ENCODE measurements at regions not wholly inside any gene's neighbourhood (a gene's known extent, or its start where the extent isn't known, plus 50 kb on each side); places are given as distances from the start of the nearest gene placed in this dataset.

DNA sequence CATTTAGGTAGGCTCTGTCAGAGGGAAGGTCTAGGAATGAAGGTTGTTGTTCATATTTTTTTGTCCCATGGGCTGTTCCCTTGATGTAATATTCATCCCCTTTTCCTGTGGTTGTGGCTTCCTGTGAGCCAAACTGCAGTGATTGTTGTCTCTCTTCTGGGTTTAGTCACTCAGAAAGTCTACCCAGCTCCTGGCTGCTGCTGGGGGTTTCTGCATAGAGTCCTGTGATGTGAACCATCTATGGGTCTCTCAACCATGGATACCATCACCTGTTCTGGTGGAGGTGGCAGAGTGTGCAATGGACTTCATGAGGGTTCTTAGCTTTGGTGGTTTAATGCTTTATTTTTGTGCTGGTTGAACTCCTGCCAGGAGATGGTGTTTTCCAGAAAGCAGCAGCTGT lies 122.8 kb downstream of the ZC4H2 start:
- H3K4me1 ChIP-seq = no peaks in the 10 kb centered on the region
- intact Hi-C loops (cut with DNase I) = no loop called here
- no peaks in the 10 kb centered on the region for H3K36me3 ChIP-seq (replicated peaks in 1 of 2; ENCODE audit: insufficient read depth in 1 of 2, low read depth in 2 of 2)
- no peaks in the 10 kb centered on the region for H3K27me3 ChIP-seq
- ATAC-seq (no peak), DNase-seq (no peak)
- no peak overlapping the region for H3K27ac ChIP-seq
- H3K4me3 ChIP-seq = no peak overlapping the region
- no peak for TF ChIP-seq POLR2A (IDR thresholded peaks at IDR 0.05)
- TF ChIP-seq, protein P1, sequence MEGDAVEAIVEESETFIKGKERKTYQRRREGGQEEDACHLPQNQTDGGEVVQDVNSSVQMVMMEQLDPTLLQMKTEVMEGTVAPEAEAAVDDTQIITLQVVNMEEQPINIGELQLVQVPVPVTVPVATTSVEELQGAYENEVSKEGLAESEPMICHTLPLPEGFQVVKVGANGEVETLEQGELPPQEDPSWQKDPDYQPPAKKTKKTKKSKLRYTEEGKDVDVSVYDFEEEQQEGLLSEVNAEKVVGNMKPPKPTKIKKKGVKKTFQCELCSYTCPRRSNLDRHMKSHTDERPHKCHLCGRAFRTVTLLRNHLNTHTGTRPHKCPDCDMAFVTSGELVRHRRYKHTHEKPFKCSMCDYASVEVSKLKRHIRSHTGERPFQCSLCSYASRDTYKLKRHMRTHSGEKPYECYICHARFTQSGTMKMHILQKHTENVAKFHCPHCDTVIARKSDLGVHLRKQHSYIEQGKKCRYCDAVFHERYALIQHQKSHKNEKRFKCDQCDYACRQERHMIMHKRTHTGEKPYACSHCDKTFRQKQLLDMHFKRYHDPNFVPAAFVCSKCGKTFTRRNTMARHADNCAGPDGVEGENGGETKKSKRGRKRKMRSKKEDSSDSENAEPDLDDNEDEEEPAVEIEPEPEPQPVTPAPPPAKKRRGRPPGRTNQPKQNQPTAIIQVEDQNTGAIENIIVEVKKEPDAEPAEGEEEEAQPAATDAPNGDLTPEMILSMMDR (IDR thresholded peaks at IDR 0.05) = no peak
- H3K9me3 ChIP-seq = no peaks in the 10 kb centered on the region

DNA sequence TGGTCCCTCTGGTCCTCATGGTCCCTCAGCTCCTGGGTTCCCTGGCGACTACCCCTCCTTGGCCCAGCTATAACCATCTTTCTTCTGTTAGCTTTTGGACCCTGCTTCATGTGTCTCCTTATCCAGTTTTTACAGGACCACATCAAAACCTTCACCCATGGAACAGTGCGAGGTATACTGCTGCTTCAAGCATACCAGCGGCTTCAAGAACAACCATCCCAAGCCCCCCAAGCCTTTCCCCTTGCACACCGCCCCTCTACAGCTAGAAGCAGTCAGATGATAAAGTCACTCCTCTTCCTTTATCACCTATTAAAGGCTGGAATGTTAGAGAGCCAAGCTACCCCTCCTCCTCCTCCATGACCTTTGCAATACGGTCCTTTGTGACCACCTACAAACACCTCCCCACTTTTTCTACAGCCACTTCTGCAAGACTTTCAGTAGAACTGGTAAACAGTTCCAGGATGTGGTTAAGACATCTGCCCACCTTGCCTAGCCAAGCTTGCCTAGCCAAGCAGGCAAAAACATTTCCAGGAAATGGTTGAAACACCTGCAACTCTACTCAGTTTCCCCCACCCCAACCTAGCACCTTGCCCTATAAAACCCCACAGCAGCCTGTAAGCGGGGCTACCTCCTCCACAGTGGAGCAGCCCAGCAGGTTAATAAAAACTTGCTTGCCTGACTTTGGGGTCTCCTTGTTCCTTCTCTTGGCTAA lies 125.7 kb downstream of the ZC4H2 start:
- ATAC-seq = no peak
- intact Hi-C loops (cut with DNase I) = no loop called here

DNA sequence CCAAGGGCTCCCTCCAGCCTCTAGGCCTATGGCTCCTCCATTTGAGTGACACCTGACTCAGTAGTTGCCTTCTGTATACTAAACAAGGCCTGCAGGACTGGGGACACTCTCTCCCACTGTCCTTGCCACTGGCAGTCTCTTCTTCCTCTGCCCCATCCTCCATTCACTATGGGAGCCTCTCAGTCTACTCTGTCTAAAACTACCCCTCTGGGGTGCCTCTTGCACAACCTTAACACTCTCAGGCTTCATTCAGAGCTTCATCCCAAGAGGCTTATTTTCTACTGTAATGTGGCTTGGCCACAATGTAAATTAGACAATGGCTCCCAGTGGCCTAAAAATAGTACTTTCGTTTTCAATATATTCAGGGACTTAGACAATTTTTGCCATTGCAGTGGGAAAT lies 133.0 kb downstream of the ZC4H2 start:
- ATAC-seq (no peak), DNase-seq (no peak)
- no peak overlapping the region for H3K27ac ChIP-seq
- intact Hi-C loops (cut with DNase I) = no loop called here
- no peaks in the 10 kb centered on the region for H3K27me3 ChIP-seq
- no peaks in the 10 kb centered on the region for H3K4me1 ChIP-seq
- WGBS, 2 donors = 31 to 86% methylated on average over 1 of the region's 1 CpG
- no peak overlapping the region for H3K4me3 ChIP-seq
- H3K9me3 ChIP-seq = no peaks in the 10 kb centered on the region
- H3K36me3 ChIP-seq (replicated peaks in 1 of 2; ENCODE audit: insufficient read depth in 1 of 2, low read depth in 2 of 2) = no peaks in the 10 kb centered on the region
- TF ChIP-seq, protein P1 (IDR thresholded peaks at IDR 0.05) = no peak
- no peak for TF ChIP-seq POLR2A (IDR thresholded peaks at IDR 0.05)

More for the DNA sequence above, 125.7 kb downstream of the ZC4H2 start:
- no peaks in the 10 kb centered on the region for H3K27me3 ChIP-seq
- no peak for DNase-seq
- WGBS, 2 donors = 56 to 58% methylated on average over 6 of the region's 6 CpGs
- no peaks in the 10 kb centered on the region for H3K9me3 ChIP-seq
- no peak overlapping the region for H3K27ac ChIP-seq
- TF ChIP-seq POLR2A (IDR thresholded peaks at IDR 0.05) = no peak
- TF ChIP-seq, protein P1 (IDR thresholded peaks at IDR 0.05) = no peak
- no peaks in the 10 kb centered on the region for H3K4me1 ChIP-seq
- H3K4me3 ChIP-seq = no peak overlapping the region
- no peaks in the 10 kb centered on the region for H3K36me3 ChIP-seq (replicated peaks in 1 of 2; ENCODE audit: insufficient read depth in 1 of 2, low read depth in 2 of 2)

DNA sequence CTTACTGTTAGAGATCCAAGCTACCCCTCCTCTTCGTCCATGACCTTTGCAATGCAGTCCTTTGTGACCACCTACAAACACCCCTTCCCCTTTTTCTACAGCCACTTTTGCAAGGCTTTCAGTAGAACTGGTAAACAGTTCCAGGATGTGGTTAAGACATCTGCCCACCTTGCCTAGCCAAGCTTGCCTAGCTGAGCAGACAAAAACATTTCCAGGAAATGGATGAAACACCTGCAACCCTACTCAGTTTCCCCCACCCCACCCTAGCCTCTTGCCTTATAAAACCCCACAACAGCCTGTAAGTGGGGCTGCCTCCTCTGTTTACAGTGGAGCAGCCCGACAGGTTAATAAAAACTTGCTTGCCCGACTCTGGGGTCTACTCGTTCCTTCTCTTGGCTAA lies 133.8 kb downstream of the ZC4H2 start:
- TF ChIP-seq POLR2A (IDR thresholded peaks at IDR 0.05) = no peak
- TF ChIP-seq, protein P1 (IDR thresholded peaks at IDR 0.05) = no peak
- Histone ChIP-seq H3K4me1 (no peaks in the 10 kb centered on the region), H3K27ac (no peak overlapping the region), H3K27me3 (no peaks in the 10 kb centered on the region), H3K4me3 (no peak overlapping the region), H3K36me3 (replicated peaks in 1 of 2; ENCODE audit: insufficient read depth in 1 of 2, low read depth in 2 of 2) (no peaks in the 10 kb centered on the region), H3K9me3 (no peaks in the 10 kb centered on the region)
- WGBS, 2 donors = 53 to 74% methylated on average over 4 of the region's 4 CpGs
- DNase-seq (no peak), ATAC-seq (no peak)
- intact Hi-C loops (cut with DNase I) = no loop called here

DNA sequence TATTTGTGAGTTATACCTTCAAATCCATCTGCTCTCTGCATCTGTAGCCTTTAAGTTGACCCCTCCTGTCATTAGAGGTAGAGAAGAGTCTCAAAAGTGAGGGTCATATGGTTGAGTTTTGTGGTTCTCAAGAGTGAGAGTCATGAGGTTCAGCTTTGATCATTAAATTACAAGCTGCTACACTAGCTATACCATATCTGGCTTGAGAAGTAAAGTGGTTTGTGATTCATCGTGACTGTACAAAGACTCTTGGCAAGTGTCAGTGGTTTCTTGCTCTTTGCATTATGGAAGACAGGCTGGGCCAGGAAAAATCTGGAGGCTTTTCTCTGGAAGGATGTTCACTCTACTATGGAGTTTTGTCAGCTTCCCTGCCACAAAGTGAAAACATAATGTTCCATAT lies 170.6 kb downstream of the ZC4H2 start:
- TF ChIP-seq, protein P1 (IDR thresholded peaks at IDR 0.05) = no peak
- TF ChIP-seq POLR2A (IDR thresholded peaks at IDR 0.05) = no peak
- DNase-seq (no peak), ATAC-seq (no peak)
- H3K9me3 ChIP-seq = no peaks in the 10 kb centered on the region
- no peaks in the 10 kb centered on the region for H3K27me3 ChIP-seq
- intact Hi-C loops (cut with DNase I) = no loop called here
- WGBS, 2 donors = 69 to 75% methylated on average over 1 of the region's 1 CpG
- H3K4me1 ChIP-seq = no peaks in the 10 kb centered on the region
- H3K4me3 ChIP-seq = no peak overlapping the region
- no peak overlapping the region for H3K27ac ChIP-seq
- no peaks in the 10 kb centered on the region for H3K36me3 ChIP-seq (replicated peaks in 1 of 2; ENCODE audit: insufficient read depth in 1 of 2, low read depth in 2 of 2)
